HEK293 (cell line): ENCODE measurements at regions not wholly inside any gene's neighbourhood (a gene's known extent, or its start where the extent isn't known, plus 50 kb on each side); places are given as distances from the start of the nearest gene placed in this dataset.
A peak's percentile ranks its signal among the peaks of the same experiment; 100 is the strongest.

Experiments
- CTCF ChIA-PET: fragments of 350-600 bp; formaldehyde crosslinking; extraction: SDS; loops from one replicate; lab custom pipeline; 2021; ENCODE audit warnings: antibody characterized with exemption; lab: Yijun Ruan, JAX
- POLR2A ChIA-PET: fragments of 300-600 bp; formaldehyde crosslinking; extraction: SDS; loops from one replicate; lab custom pipeline; 2020; ENCODE audit warnings: antibody characterized with exemption, inconsistent platforms; lab: Yijun Ruan, JAX
- H3K27ac ChIP-seq: fragments of 200-500 bp; sonication (Bioruptor generic); 2 replicates; pipeline ENCODE4 v1.5.1; 2014; ENCODE audit warnings: low read depth, low read length, control low read depth, inconsistent platforms; ENCODE audit errors: extremely low read depth
- H3K36me3 ChIP-seq, 2 experiments: fragments of 200-500 bp in 1 of 2; sonication (Bioruptor generic) in 1 of 2; 1 replicate in 1 of 2; 2 replicates in 1 of 2; pipeline ENCODE4 v1.5.1; 2014 to 2017; ENCODE audit warnings: inconsistent platforms in 2 of 2, low read length in 2 of 2; ENCODE audit not compliant: control insufficient read depth in 2 of 2, insufficient read depth in 1 of 2
- H3K4me1 ChIP-seq: fragments of 200-500 bp; sonication (Bioruptor generic); 2 replicates; pipeline ENCODE4 v1.5.1; 2014; ENCODE audit warnings: mild to moderate bottlenecking, low read length, inconsistent platforms; ENCODE audit not compliant: control insufficient read depth, insufficient read depth
- H3K4me3 ChIP-seq: 2 replicates; pipeline ENCODE4 v1.5.1; 2011; ENCODE audit warnings: low read depth, mild to moderate bottlenecking, control low read depth, low read length, moderate library complexity
- H3K9me3 ChIP-seq: fragments of 200-500 bp; sonication (Bioruptor generic); 2 replicates; pipeline ENCODE4 v1.5.1; 2014; ENCODE audit warnings: low read depth, low read length, inconsistent platforms; ENCODE audit not compliant: control insufficient read depth, insufficient read depth
- AEBP2 ChIP-seq: fragments of 450-650 bp; formaldehyde crosslinking; IDR thresholded peaks from 2 replicates; pipeline ENCODE4 v1.5.1; 2016; ENCODE audit warnings: missing biosample characterization, missing genetic modification characterization, borderline replicate concordance
- GLIS2 ChIP-seq: fragments of 450-650 bp; formaldehyde crosslinking; IDR thresholded peaks from 2 replicates; pipeline ENCODE4 v1.5.1; 2016; ENCODE audit warnings: missing biosample characterization, missing genetic modification characterization
- IKZF3 ChIP-seq: fragments of 450-650 bp; IDR thresholded peaks from 2 replicates; pipeline ENCODE4 v1.5.0; 2018; ENCODE audit warnings: missing biosample characterization, mild to moderate bottlenecking, missing genetic modification characterization, moderate library complexity
- KLF17 ChIP-seq: fragments of 450-650 bp; formaldehyde crosslinking; IDR thresholded peaks from 2 replicates; pipeline ENCODE4 v1.5.1; 2016; ENCODE audit warnings: missing biosample characterization, missing genetic modification characterization
- PRDM10 ChIP-seq: fragments of 450-650 bp; formaldehyde crosslinking; IDR thresholded peaks from 2 replicates; pipeline ENCODE4 v1.5.1; 2016; ENCODE audit warnings: missing biosample characterization, missing genetic modification characterization
- TRIM28 ChIP-seq: IDR thresholded peaks from 2 replicates; pipeline ENCODE4 v1.6.1; 2011; ENCODE audit warnings: low read length, control low read depth, borderline replicate concordance
- ZNF10 ChIP-seq: fragments of 450-650 bp; formaldehyde crosslinking; IDR thresholded peaks from 2 replicates; pipeline ENCODE4 v1.5.1; 2017; ENCODE audit warnings: missing biosample characterization, missing genetic modification characterization
- ZNF26 ChIP-seq: fragments of 450-650 bp; formaldehyde crosslinking; IDR thresholded peaks from 2 replicates; pipeline ENCODE4 v1.5.1; 2016; ENCODE audit warnings: missing biosample characterization, missing genetic modification characterization
- ZNF580 ChIP-seq: fragments of 450-650 bp; formaldehyde crosslinking; IDR thresholded peaks from 2 replicates; pipeline ENCODE4 v1.5.1; 2016; ENCODE audit warnings: missing biosample characterization, missing genetic modification characterization
- ZNF654 ChIP-seq: fragments of 450-650 bp; formaldehyde crosslinking; IDR thresholded peaks from 2 replicates; pipeline ENCODE4 v1.5.1; 2016; ENCODE audit warnings: low read depth, missing biosample characterization, missing genetic modification characterization
- ZNF664 ChIP-seq: fragments of 450-650 bp; formaldehyde crosslinking; IDR thresholded peaks from 2 replicates; pipeline ENCODE4 v1.5.1; 2016; ENCODE audit warnings: missing biosample characterization, missing genetic modification characterization
- ZNF76 ChIP-seq: fragments of 450-650 bp; formaldehyde crosslinking; IDR thresholded peaks from 2 replicates; pipeline ENCODE4; 2016; ENCODE audit warnings: low read depth, missing biosample characterization, missing genetic modification characterization, borderline replicate concordance
- ZNF768 ChIP-seq: fragments of 450-650 bp; formaldehyde crosslinking; IDR thresholded peaks from 2 replicates; pipeline ENCODE4 v1.5.1; 2018; ENCODE audit warnings: missing biosample characterization, mild to moderate bottlenecking, missing genetic modification characterization
- ZSCAN30 ChIP-seq: fragments of 450-650 bp; IDR thresholded peaks from 2 replicates; pipeline ENCODE4 v1.5.1; 2018; ENCODE audit warnings: missing biosample characterization, mild to moderate bottlenecking, missing genetic modification characterization, moderate library complexity

GRCh38 chr1:47703156-47703825, 265.4 kb downstream of the FOXD2 start:
- Histone ChIP-seq H3K9me3 (no peaks in the 10 kb centered on the region), H3K27ac (no peak overlapping the region; the same call in 1 of the 2 replicates), H3K4me1 (no peaks in the 10 kb centered on the region), H3K36me3 (no peaks in the 10 kb centered on the region), H3K4me3 (no peak overlapping the region)
- TF ChIP-seq AEBP2 (tag by site-specific recombination) (no peak), KLF17 (peak; percentile 23; the same call in 1 of the 2 replicates)
- CTCF ChIA-PET, result interaction anchor here (0.7 to 10.3 kb wide), 6 partner anchors 23 to 314 kb away, joined by 3 to 120 read pairs (median 4); partner anchors contain the start of gene FOXD2
- POLR2A ChIA-PET, result interaction anchor here (1.0 kb wide), 1 partner anchor 266 kb away, joined by 4 read pairs; the partner anchor contains the start of gene FOXD2

GRCh38 chr1:47703981-47704596, 266.2 kb downstream of the FOXD2 start:
- TF ChIP-seq ZNF768 (tag by site-specific recombination) (0 out of 2 replicates have a peak, but pooled peaks have one; percentile 62), PRDM10 (tag by site-specific recombination) (no peak), ZNF654 (tag by site-specific recombination) (peak; percentile 20), ZNF580 (tag by site-specific recombination) (peak; percentile 37; the same call in 1 of the 2 replicates), ZSCAN30 (tag by site-specific recombination) (no peak), ZNF76 (tag by site-specific recombination) (no peak), TRIM28 (no peak), ZNF26 (tag by site-specific recombination) (no peak), IKZF3 (no peak), ZNF10 (no peak), GLIS2 (tag by site-specific recombination) (no peak), ZNF664 (tag by site-specific recombination) (no peak)
- Histone ChIP-seq H3K36me3 (no peaks in the 10 kb centered on the region), H3K4me1 (no peaks in the 10 kb centered on the region; the same call in 1 of the 2 replicates), H3K9me3 (no peaks in the 10 kb centered on the region), H3K27ac (no peak overlapping the region), H3K4me3 (no peak overlapping the region)
- POLR2A ChIA-PET, result interaction anchor here (1.0 kb wide), 1 partner anchor 267 kb away, joined by 4 read pairs; the partner anchor contains the start of gene FOXD2
- CTCF ChIA-PET, result interaction anchor here (0.8 to 10.3 kb wide), 6 partner anchors 22 to 315 kb away, joined by 3 to 120 read pairs (median 4); partner anchors contain the start of gene FOXD2
